ENCODE measurements at regions not wholly inside any gene's neighbourhood (a gene's known extent, or its start where the extent isn't known, plus 50 kb on each side); places are given as distances from the start of the nearest gene placed in this dataset.

GRCh38 chr2:111703759-111704158 is 180.2 kb downstream of the ANAPC1 start:
- no peak for DNase-seq

GRCh38 chr2:111704246-111704645 is 179.7 kb downstream of the ANAPC1 start:
- peak; percentile 39 for DNase-seq

- no peak for DNase-seq
Observed at GRCh38 chr2:111705239-111705638, 178.8 kb downstream of the ANAPC1 start.

GRCh38 chr2:111705711-111706336 is 178.2 kb downstream of the ANAPC1 start:
- DNase-seq, result peak; percentile 68

- DNase-seq, result no peak
Observed at GRCh38 chr2:111706481-111707001, 177.5 kb downstream of the ANAPC1 start.

GRCh38 chr2:111707700-111708099 is 176.3 kb downstream of the ANAPC1 start:
- no peak for DNase-seq

- no peak for DNase-seq
Observed at GRCh38 chr2:111708476-111709180, 175.4 kb downstream of the ANAPC1 start.

- DNase-seq, result no peak
Observed at GRCh38 chr2:111709321-111709720, 174.7 kb downstream of the ANAPC1 start.

- no peak for DNase-seq
Observed at GRCh38 chr2:111710085-111710484, 173.9 kb downstream of the ANAPC1 start.

- DNase-seq, result no peak
Observed at GRCh38 chr2:111710613-111711012, 173.4 kb downstream of the ANAPC1 start.

- DNase-seq, result no peak
Observed at GRCh38 chr2:111711270-111711669, 172.7 kb downstream of the ANAPC1 start.

GRCh38 chr2:111712361-111712760 is 171.6 kb downstream of the ANAPC1 start:
- DNase-seq, result no peak

GRCh38 chr2:111712940-111713515 is 171.0 kb downstream of the ANAPC1 start:
- no peak for DNase-seq

GRCh38 chr2:111715987-111716904 is 167.7 kb downstream of the ANAPC1 start:
- DNase-seq, result no peak

- DNase-seq, result no peak
Observed at GRCh38 chr2:111716905-111717775, 166.9 kb downstream of the ANAPC1 start.
